Sigmoid colon (tissue), 6 donors: ENCODE measurements at regions not wholly inside any gene's neighbourhood (a gene's known extent, or its start where the extent isn't known, plus 50 kb on each side); places are given as distances from the start of the nearest gene placed in this dataset.

Source experiments
- DNase-seq: peaks from one replicate; pipeline ENCODE4 v3.0.0-alpha.2; 2019
- H3K27ac ChIP-seq, 4 donors: fragments of 200-600 bp; sonication (generic); one replicate each; pipeline ENCODE4 v1.5.1; 2016 to 2019; ENCODE audit warnings: mild to moderate bottlenecking in 1 of 4
- H3K27me3 ChIP-seq, 3 donors: fragments of 200-600 bp; sonication (generic); one replicate each; pipeline ENCODE4 v1.5.1; 2019; ENCODE audit warnings: mild to moderate bottlenecking in 1 of 3
- H3K36me3 ChIP-seq, 4 donors: fragments of 200-600 bp; sonication (generic); one replicate each; pipeline ENCODE4 v1.5.1; 2016 to 2019
- H3K4me1 ChIP-seq, 4 donors: fragments of 200-600 bp; sonication (generic); one replicate each; pipeline ENCODE4 v1.5.1; 2017 to 2019
- H3K4me3 ChIP-seq, 4 donors: fragments of 200-600 bp; sonication (generic); one replicate each; pipeline ENCODE4 v1.5.1; 2017 to 2019; ENCODE audit warnings: mild to moderate bottlenecking in 2 of 4, moderate library complexity in 1 of 4
- H3K9me3 ChIP-seq, 4 donors: fragments of 200-600 bp in 3 of 4; sonication (generic) in 3 of 4; one replicate each; pipeline versions ENCODE4 v1.5.1 to v1.6.1; 2013 to 2019
- EP300 ChIP-seq, 4 donors: sonication (generic); formaldehyde crosslinking; IDR thresholded peaks; one replicate each; pipeline ENCODE4 v1.6.1; 2017; ENCODE audit warnings: antibody characterized with exemption in 4 of 4
- POLR2A ChIP-seq, 2 donors: fragments of 450-650 bp; IDR thresholded peaks; one replicate each; pipeline ENCODE4 v1.6.1; 2016; ENCODE audit warnings: antibody characterized with exemption in 2 of 2, mild to moderate bottlenecking in 2 of 2, moderate library complexity in 2 of 2
- POLR2AphosphoS5 ChIP-seq, 4 donors: sonication (generic); formaldehyde crosslinking; IDR thresholded peaks; one replicate each; pipeline ENCODE4 v1.6.1; 2017; ENCODE audit warnings: antibody characterized with exemption in 4 of 4
- WGBS, 2 donors: extraction: QIAGEN DNeasy Blood & Tissue Kit; methylation state at CpG; one replicate each; pipeline ENCODE4 v1.1.7; 2013; 5-methylcytosine and 5-hydroxymethylcytosine counted together
- intact Hi-C: fragments of 100-400 bp; cut with DNase I; formaldehyde crosslinking; loops from one replicate; pipeline ENCODE4 v1.15.1; 2023
- TF ChIP-seq, protein P1 (sequence below), 4 experiments: fragments of 450-650 bp in 3 of 4; fragments of 200-600 bp in 1 of 4; IDR thresholded peaks; one replicate each; pipeline ENCODE4 v1.5.1; 2016 to 2019; ENCODE audit warnings: antibody characterized with exemption in 4 of 4, mild to moderate bottlenecking in 3 of 4, moderate library complexity in 2 of 4
- donor health status: healthy with polysubstance abuse.
- donor health status: healthy.

DNA sequence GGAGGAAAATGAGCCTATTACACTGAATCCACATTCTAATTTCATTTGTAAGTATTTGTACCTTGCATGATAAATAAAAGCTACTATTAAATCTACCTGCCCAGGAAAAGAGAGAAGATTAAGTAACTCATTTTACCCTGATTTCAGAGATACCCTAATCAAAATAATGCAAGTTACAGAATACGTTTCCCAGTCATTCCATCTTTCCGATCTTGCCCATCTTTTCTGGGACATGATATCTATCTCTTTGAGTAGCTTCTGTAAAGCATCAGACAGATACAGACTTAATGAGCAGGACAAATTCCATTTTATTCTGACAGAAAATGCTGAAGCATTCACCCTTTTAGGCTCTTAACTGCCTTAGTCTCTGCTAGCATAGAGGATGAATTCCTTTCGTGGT is 56.6 kb downstream of the SPRY2 start:
- DNase-seq: no peak
- H3K4me1 ChIP-seq: no peaks in the 10 kb centered on the region
- TF ChIP-seq EP300 (IDR thresholded peaks at IDR 0.05) (no peak), POLR2AphosphoS5 (IDR thresholded peaks at IDR 0.05) (no peak), POLR2A (IDR thresholded peaks at IDR 0.05) (no peak)
- TF ChIP-seq, protein P1, sequence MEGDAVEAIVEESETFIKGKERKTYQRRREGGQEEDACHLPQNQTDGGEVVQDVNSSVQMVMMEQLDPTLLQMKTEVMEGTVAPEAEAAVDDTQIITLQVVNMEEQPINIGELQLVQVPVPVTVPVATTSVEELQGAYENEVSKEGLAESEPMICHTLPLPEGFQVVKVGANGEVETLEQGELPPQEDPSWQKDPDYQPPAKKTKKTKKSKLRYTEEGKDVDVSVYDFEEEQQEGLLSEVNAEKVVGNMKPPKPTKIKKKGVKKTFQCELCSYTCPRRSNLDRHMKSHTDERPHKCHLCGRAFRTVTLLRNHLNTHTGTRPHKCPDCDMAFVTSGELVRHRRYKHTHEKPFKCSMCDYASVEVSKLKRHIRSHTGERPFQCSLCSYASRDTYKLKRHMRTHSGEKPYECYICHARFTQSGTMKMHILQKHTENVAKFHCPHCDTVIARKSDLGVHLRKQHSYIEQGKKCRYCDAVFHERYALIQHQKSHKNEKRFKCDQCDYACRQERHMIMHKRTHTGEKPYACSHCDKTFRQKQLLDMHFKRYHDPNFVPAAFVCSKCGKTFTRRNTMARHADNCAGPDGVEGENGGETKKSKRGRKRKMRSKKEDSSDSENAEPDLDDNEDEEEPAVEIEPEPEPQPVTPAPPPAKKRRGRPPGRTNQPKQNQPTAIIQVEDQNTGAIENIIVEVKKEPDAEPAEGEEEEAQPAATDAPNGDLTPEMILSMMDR (IDR thresholded peaks at IDR 0.05): no peak
- no peaks in the 10 kb centered on the region for H3K36me3 ChIP-seq
- H3K4me3 ChIP-seq: no peak overlapping the region
- intact Hi-C loops: no loop called here
- H3K9me3 ChIP-seq: no peaks in the 10 kb centered on the region
- no peak overlapping the region for H3K27ac ChIP-seq
- WGBS, 2 donors: 93 to 94% methylated on average over 3 of the region's 3 CpGs
- no peaks in the 10 kb centered on the region for H3K27me3 ChIP-seq

DNA sequence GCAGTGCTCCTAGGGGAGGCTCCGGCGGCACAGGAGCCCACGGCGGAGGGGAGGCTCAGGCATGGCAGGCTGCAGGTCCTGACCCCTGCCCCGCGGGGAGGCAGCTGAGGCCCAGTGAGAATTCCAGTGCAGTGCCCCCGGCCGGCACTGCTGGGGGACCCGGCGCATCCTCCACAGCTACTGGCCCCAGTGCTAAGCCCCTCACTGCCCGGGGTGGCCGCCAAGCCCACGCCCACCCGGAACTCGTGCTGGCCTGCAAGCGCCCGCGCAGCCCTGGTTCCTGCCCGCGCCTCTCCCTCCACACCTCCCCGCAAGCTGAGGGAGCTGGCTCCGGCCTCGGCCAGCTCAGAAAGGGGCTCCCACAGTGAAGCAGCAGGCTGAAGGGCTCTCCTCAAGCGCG is 62.2 kb downstream of the SPRY2 start:
- intact Hi-C loops: no loop called here
- TF ChIP-seq EP300 (IDR thresholded peaks at IDR 0.05) (no peak), POLR2AphosphoS5 (IDR thresholded peaks at IDR 0.05) (no peak), POLR2A (IDR thresholded peaks at IDR 0.05) (no peak)
- TF ChIP-seq, protein P1 (IDR thresholded peaks at IDR 0.05): no peak
- 93 to 96% methylated on average over 25 of the region's 25 CpGs for WGBS, 2 donors

DNA sequence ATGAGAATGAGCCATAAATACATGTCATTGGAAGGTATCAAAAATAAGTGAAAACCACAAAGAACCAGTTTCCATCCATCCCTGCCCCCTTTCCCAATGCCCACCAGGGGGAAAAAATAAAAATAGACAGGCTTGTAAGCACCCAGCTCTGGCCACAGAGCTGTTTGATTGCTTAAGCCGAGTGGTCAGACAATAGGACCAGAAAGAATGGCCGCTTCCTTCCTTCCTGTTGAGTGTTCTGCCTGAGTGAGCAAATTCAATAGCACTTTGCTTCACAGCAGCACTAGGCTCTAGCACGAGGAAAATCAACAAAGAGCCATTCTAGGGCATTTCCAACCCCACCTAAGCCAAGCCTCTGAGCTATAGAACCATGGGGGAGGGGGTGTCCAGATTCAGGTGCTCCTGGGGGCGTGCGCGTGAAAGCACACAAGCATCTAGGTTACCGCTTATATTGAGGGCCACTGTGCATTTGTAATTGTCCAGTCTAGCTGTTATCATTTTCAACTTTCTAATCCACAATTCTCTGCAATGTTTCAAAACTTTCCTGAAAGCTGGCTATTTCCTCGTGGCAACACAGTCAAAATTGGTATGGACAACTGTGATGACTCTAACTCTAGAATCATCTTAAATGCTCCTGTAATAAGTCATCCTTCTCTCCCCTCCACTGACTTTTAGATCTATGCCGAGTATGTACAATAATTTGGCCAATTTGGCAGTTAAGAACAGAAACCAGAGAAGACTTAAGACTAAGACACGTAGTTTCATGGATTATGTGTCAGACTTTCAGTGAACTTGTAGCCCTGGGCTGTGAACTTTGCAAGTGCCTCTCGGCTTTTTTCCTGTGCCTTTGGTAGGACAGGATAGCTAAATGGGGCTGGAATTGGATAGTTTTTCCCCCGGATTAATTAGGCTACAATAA is 64.3 kb downstream of the SPRY2 start:
- H3K27ac ChIP-seq: no peak overlapping the region
- no peaks in the 10 kb centered on the region for H3K9me3 ChIP-seq
- intact Hi-C loops: no loop called here
- 83 to 84% methylated on average over 12 of the region's 12 CpGs for WGBS, 2 donors
- no peak for DNase-seq
- H3K4me1 ChIP-seq: no peaks in the 10 kb centered on the region
- TF ChIP-seq POLR2A (IDR thresholded peaks at IDR 0.05): no peak
- TF ChIP-seq EP300 (IDR thresholded peaks at IDR 0.05): no peak
- TF ChIP-seq, protein P1 (IDR thresholded peaks at IDR 0.05): no peak
- TF ChIP-seq POLR2AphosphoS5 (IDR thresholded peaks at IDR 0.05): no peak
- no peaks in the 10 kb centered on the region for H3K36me3 ChIP-seq
- no peaks in the 10 kb centered on the region for H3K27me3 ChIP-seq
- H3K4me3 ChIP-seq: no peak overlapping the region

More for the DNA sequence above, 62.2 kb downstream of the SPRY2 start:
- H3K9me3 ChIP-seq: no peaks in the 10 kb centered on the region
- H3K27me3 ChIP-seq: no peaks in the 10 kb centered on the region
- no peaks in the 10 kb centered on the region for H3K4me1 ChIP-seq
- no peak overlapping the region for H3K4me3 ChIP-seq
- no peak for DNase-seq
- H3K36me3 ChIP-seq: no peaks in the 10 kb centered on the region
- H3K27ac ChIP-seq: no peak overlapping the region

DNA sequence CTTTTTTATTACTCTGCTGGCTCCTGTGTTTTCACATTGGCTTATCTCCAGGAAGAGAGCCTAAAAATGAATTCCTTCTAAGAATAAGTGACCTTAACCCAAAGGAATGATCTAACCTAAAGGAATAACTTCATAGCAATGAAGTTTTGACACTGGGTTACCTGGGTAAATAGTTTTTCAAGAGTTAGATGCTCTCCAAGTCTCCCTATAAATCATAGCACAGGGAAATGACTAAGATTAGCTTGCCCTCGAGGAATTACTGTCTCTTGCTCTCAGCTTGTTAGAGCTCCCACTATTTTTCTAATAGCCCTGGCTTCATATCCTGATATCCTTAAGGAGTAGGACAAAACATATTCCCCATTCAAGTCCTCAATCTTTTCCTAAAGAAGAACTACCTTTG is 66.3 kb downstream of the SPRY2 start:
- TF ChIP-seq POLR2AphosphoS5 (IDR thresholded peaks at IDR 0.05): no peak
- TF ChIP-seq POLR2A (IDR thresholded peaks at IDR 0.05): no peak
- TF ChIP-seq, protein P1 (IDR thresholded peaks at IDR 0.05): no peak
- TF ChIP-seq EP300 (IDR thresholded peaks at IDR 0.05): no peak
- H3K36me3 ChIP-seq: no peaks in the 10 kb centered on the region
- no peak overlapping the region for H3K4me3 ChIP-seq
- no peak overlapping the region for H3K27ac ChIP-seq
- no peaks in the 10 kb centered on the region for H3K4me1 ChIP-seq
- no peak for DNase-seq
- peaks cover 0 to 3% (median 0%) of the 10 kb centered on the region in 4 donors for H3K9me3 ChIP-seq
- no peaks in the 10 kb centered on the region for H3K27me3 ChIP-seq
- intact Hi-C loops: no loop called here
- WGBS, 2 donors: 75 to 88% methylated on average over 1 of the region's 1 CpG
